ENCODE measurements at regions not wholly inside any gene's neighbourhood (a gene's known extent, or its start where the extent isn't known, plus 50 kb on each side); places are given as distances from the start of the nearest gene placed in this dataset.

- TF ChIP-seq AFF1 (IDR thresholded peaks at IDR 0.05; ENCODE audit: low read depth in 1 of 2, partially characterized antibody in 2 of 2) (no peak), RERE (CRISPR knock-in tag; IDR thresholded peaks at IDR 0.05; ENCODE audit: borderline replicate concordance) (no peak), SMARCC2 (IDR thresholded peaks at IDR 0.05; ENCODE audit: low read depth) (no peak), ZNF165 (CRISPR knock-in tag; IDR thresholded peaks at IDR 0.05; ENCODE audit: borderline replicate concordance) (no peak), STAT5A (IDR thresholded peaks at IDR 0.05; ENCODE audit: borderline replicate concordance, low read length) (no peak), POLR3G (IDR thresholded peaks at IDR 0.05; ENCODE audit: extremely low read depth, insufficient read length, insufficient replicate concordance) (no peak), ZNF232 (CRISPR knock-in tag; IDR thresholded peaks at IDR 0.05) (no peak), PATZ1 (CRISPR knock-in tag; IDR thresholded peaks at IDR 0.05; ENCODE audit: borderline replicate concordance) (no peak), SLC30A9 (CRISPR knock-in tag; IDR thresholded peaks at IDR 0.05) (no peak), DIDO1 (tag; IDR thresholded peaks at IDR 0.05; ENCODE audit: low read depth) (no peak)
Observed at GRCh38 chr4:13088726-13089658, 395.1 kb downstream of the RAB28 start (continued).

Data from K562 (cell line).